ENCODE measurements at regions not wholly inside any gene's neighbourhood (a gene's known extent, or its start where the extent isn't known, plus 50 kb on each side); places are given as distances from the start of the nearest gene placed in this dataset.

- H3K4me3 ChIP-seq = no peak overlapping the region
Observed at GRCh38 chr18:65349635-65350034, 401.2 kb upstream of the CDH7 start.

GRCh38 chr18:65347446-65347845, 403.4 kb upstream of the CDH7 start:
- intact Hi-C loops (cut with DNase I) = no loop called here
- Histone ChIP-seq H3K9me3 (no peaks in the 10 kb centered on the region), H3K36me3 (no peaks in the 10 kb centered on the region), H3K4me1 (no peaks in the 10 kb centered on the region), H3K4me3 (no peak overlapping the region), H3K27me3 (no peaks in the 10 kb centered on the region), H3K27ac (no peak overlapping the region), H3K9ac (ENCODE audit: low read depth in 2 of 2, low read length in 2 of 2) (no peak overlapping the region)
- no peak for DNase-seq
- no peak for TF ChIP-seq CTCF (IDR thresholded peaks at IDR 0.05)

More at GRCh38 chr18:65349635-65350034, 401.2 kb upstream of the CDH7 start:
- DNase-seq = no peak
- intact Hi-C loops (cut with DNase I) = no loop called here
- Histone ChIP-seq H3K27me3 (no peaks in the 10 kb centered on the region), H3K27ac (no peak overlapping the region), H3K9ac (ENCODE audit: low read depth in 2 of 2, low read length in 2 of 2) (no peak overlapping the region), H3K36me3 (no peaks in the 10 kb centered on the region), H3K9me3 (no peaks in the 10 kb centered on the region), H3K4me1 (no peaks in the 10 kb centered on the region)
- no peak for TF ChIP-seq CTCF (IDR thresholded peaks at IDR 0.05)

- no peak overlapping the region for H3K4me3 ChIP-seq
- no peaks in the 10 kb centered on the region for H3K27me3 ChIP-seq
- intact Hi-C loops (cut with DNase I) = no loop called here
- H3K36me3 ChIP-seq = no peaks in the 10 kb centered on the region
- TF ChIP-seq CTCF (IDR thresholded peaks at IDR 0.05) = no peak
- H3K27ac ChIP-seq = no peak overlapping the region
- no peaks in the 10 kb centered on the region for H3K4me1 ChIP-seq
- DNase-seq = no peak
- no peaks in the 10 kb centered on the region for H3K9me3 ChIP-seq
- H3K9ac ChIP-seq (ENCODE audit: low read depth in 2 of 2, low read length in 2 of 2) = no peak overlapping the region
Observed at GRCh38 chr18:65346086-65346485, 404.7 kb upstream of the CDH7 start.

- no peak for DNase-seq
- Histone ChIP-seq H3K4me3 (no peak overlapping the region), H3K9ac (ENCODE audit: low read depth in 2 of 2, low read length in 2 of 2) (no peak overlapping the region), H3K4me1 (no peaks in the 10 kb centered on the region), H3K27me3 (no peaks in the 10 kb centered on the region), H3K27ac (no peak overlapping the region), H3K36me3 (no peaks in the 10 kb centered on the region), H3K9me3 (no peaks in the 10 kb centered on the region)
- no peak for TF ChIP-seq CTCF (IDR thresholded peaks at IDR 0.05)
- intact Hi-C loops (cut with DNase I) = no loop called here
Observed at GRCh38 chr18:65343571-65343970, 407.2 kb upstream of the CDH7 start.

GRCh38 chr18:65336411-65336810, 414.4 kb upstream of the CDH7 start:
- H3K4me1 ChIP-seq = no peaks in the 10 kb centered on the region
- no peak overlapping the region for H3K9ac ChIP-seq (ENCODE audit: low read depth in 2 of 2, low read length in 2 of 2)
- no peaks in the 10 kb centered on the region for H3K9me3 ChIP-seq
- intact Hi-C loops (cut with DNase I) = no loop called here
- DNase-seq = no peak
- H3K4me3 ChIP-seq = no peak overlapping the region
- no peaks in the 10 kb centered on the region for H3K36me3 ChIP-seq
- H3K27me3 ChIP-seq = no peaks in the 10 kb centered on the region
- TF ChIP-seq CTCF (IDR thresholded peaks at IDR 0.05) = no peak
- H3K27ac ChIP-seq = no peak overlapping the region

GRCh38 chr18:65329010-65329409, 421.8 kb upstream of the CDH7 start:
- Histone ChIP-seq H3K27me3 (no peaks in the 10 kb centered on the region), H3K9ac (ENCODE audit: low read depth in 2 of 2, low read length in 2 of 2) (no peak overlapping the region), H3K4me3 (no peak overlapping the region), H3K36me3 (no peaks in the 10 kb centered on the region), H3K4me1 (no peaks in the 10 kb centered on the region), H3K27ac (no peak overlapping the region), H3K9me3 (no peaks in the 10 kb centered on the region)
- TF ChIP-seq CTCF (IDR thresholded peaks at IDR 0.05) = no peak
- intact Hi-C loops (cut with DNase I) = no loop called here
- no peak for DNase-seq

Data from colonic mucosa (tissue), 4 donors.